OCI-LY7 (cell line): ENCODE measurements at regions not wholly inside any gene's neighbourhood (a gene's known extent, or its start where the extent isn't known, plus 50 kb on each side); places are given as distances from the start of the nearest gene placed in this dataset.

Experiments
- CTCF ChIP-seq: fragments of 200-600 bp; sonication (generic); conservative IDR thresholded peaks from 2 replicates; pipeline ENCODE4 v1.5.1; 2014; ENCODE audit warnings: mild to moderate bottlenecking, antibody characterized with exemption, low read length, moderate library complexity, mixed read lengths
- EZH2phosphoT487 ChIP-seq: fragments of 200-600 bp; sonication (generic); IDR thresholded peaks from 2 replicates; pipeline ENCODE4 v1.6.1; 2018; ENCODE audit warnings: low read depth, borderline replicate concordance, mild to moderate bottlenecking, mixed run types, antibody characterized with exemption, low read length, moderate library complexity, mixed read lengths

- TF ChIP-seq EZH2phosphoT487 (no peak), CTCF (no peak)
These were observed 733.4 kb downstream of the NCAM2 start for GRCh38 chr21:21731626-21732025.
